HG03460 (cell line): ENCODE measurements at regions not wholly inside any gene's neighbourhood (a gene's known extent, or its start where the extent isn't known, plus 50 kb on each side); places are given as distances from the start of the nearest gene placed in this dataset.

ENCODE experiments used
- ATAC-seq: cut with Tn5 transposase; IDR thresholded peaks from one replicate; pipeline ENCODE4 v1.9.1; 2021; ENCODE audit not compliant: unreplicated experiment

- no peak for ATAC-seq
Observed at GRCh38 chr16:87230571-87230970, 86.6 kb downstream of the C16orf95 start.

- ATAC-seq: no peak
Observed at GRCh38 chr16:87231295-87231694, 85.9 kb downstream of the C16orf95 start.

- ATAC-seq: no peak
Observed at GRCh38 chr16:87231911-87232310, 85.3 kb downstream of the C16orf95 start.

- ATAC-seq: no peak
Observed at GRCh38 chr16:87233928-87234327, 83.3 kb downstream of the C16orf95 start.

- ATAC-seq: no peak
Observed at GRCh38 chr16:87234601-87235000, 82.6 kb downstream of the C16orf95 start.

GRCh38 chr16:87235810-87236515 is 81.2 kb downstream of the C16orf95 start:
- ATAC-seq: no peak

GRCh38 chr16:87236516-87237115 is 80.6 kb downstream of the C16orf95 start:
- no peak for ATAC-seq

GRCh38 chr16:87238361-87238715 is 78.9 kb downstream of the C16orf95 start:
- no peak for ATAC-seq

GRCh38 chr16:87239545-87239944 is 77.6 kb downstream of the C16orf95 start:
- no peak for ATAC-seq

GRCh38 chr16:87240211-87241136 is 76.7 kb downstream of the C16orf95 start:
- ATAC-seq: no peak

- no peak for ATAC-seq
Observed at GRCh38 chr16:87241137-87241771, 75.9 kb downstream of the C16orf95 start.

GRCh38 chr16:87243478-87243877 is 73.7 kb downstream of the C16orf95 start:
- ATAC-seq: no peak

GRCh38 chr16:87244636-87245197 is 72.5 kb downstream of the C16orf95 start:
- ATAC-seq: no peak

- ATAC-seq: no peak
Observed at GRCh38 chr16:87245511-87245910, 71.7 kb downstream of the C16orf95 start.

GRCh38 chr16:87246269-87247065 is 70.7 kb downstream of the C16orf95 start:
- ATAC-seq: no peak

GRCh38 chr16:87248714-87249113 is 68.5 kb downstream of the C16orf95 start:
- no peak for ATAC-seq

GRCh38 chr16:87249425-87249824 is 67.8 kb downstream of the C16orf95 start:
- ATAC-seq: no peak

- no peak for ATAC-seq
Observed at GRCh38 chr16:87250431-87250960, 66.7 kb downstream of the C16orf95 start.

GRCh38 chr16:87252269-87252970 is 64.8 kb downstream of the C16orf95 start:
- ATAC-seq: no peak
